K562 (cell line): ENCODE measurements at regions not wholly inside any gene's neighbourhood (a gene's known extent, or its start where the extent isn't known, plus 50 kb on each side); places are given as distances from the start of the nearest gene placed in this dataset.

Experiments
- CHD4 ChIP-seq: fragments of 200-600 bp; sonication (generic); IDR thresholded peaks from 3 replicates; pipeline ENCODE4 v1.6.1; 2012; ENCODE audit warnings: low read depth, mild to moderate bottlenecking, mixed read lengths, low read length, inconsistent platforms; ENCODE audit not compliant: insufficient read depth, insufficient replicate concordance, poor library complexity, severe bottlenecking
- COPS2 ChIP-seq: fragments of 450-650 bp; conservative IDR thresholded peaks from 2 replicates; pipeline ENCODE4 v1.6.1; 2016; ENCODE audit warnings: mild to moderate bottlenecking, moderate library complexity
- MAFK ChIP-seq: IDR thresholded peaks from 2 replicates; pipeline ENCODE4 v1.6.1; 2011; ENCODE audit warnings: low read length, improper control_type of control experiment
- ZFX ChIP-seq: sonication (generic); formaldehyde crosslinking; IDR thresholded peaks from 2 replicates; pipeline ENCODE4 v1.8.0; 2022; ENCODE audit warnings: mild to moderate bottlenecking, missing genetic modification reagents, moderate library complexity
- TF ChIP-seq, protein P1 (sequence below), 2 experiments: fragments of 450-650 bp in 1 of 2; IDR thresholded peaks; 2 replicates each; pipeline ENCODE4 v1.6.1; 2011 to 2017; ENCODE audit warnings: low read depth in 2 of 2, antibody characterized with exemption in 1 of 2, borderline replicate concordance in 1 of 2, low read length in 1 of 2, mild to moderate bottlenecking in 1 of 2, mixed read lengths in 1 of 2; ENCODE audit not compliant: control insufficient read depth in 1 of 2
- TF ChIP-seq, protein P2 (sequence below): fragments of 450-650 bp; formaldehyde crosslinking; IDR thresholded peaks from 2 replicates; pipeline ENCODE4 v1.4.0; 2022; ENCODE audit warnings: missing genetic modification characterization
- TF ChIP-seq, protein P3 (sequence below): fragments of 250-450 bp; sonication (Bioruptor Pico); IDR thresholded peaks from 2 replicates; pipeline ENCODE4 v1.5.1; 2021; ENCODE audit warnings: mild to moderate bottlenecking
- TF ChIP-seq, protein P4 (sequence below): sonication (generic); formaldehyde crosslinking; IDR thresholded peaks from 2 replicates; pipeline ENCODE4 v1.8.1; 2022; ENCODE audit warnings: missing genetic modification reagents
- TF ChIP-seq, protein P5 (sequence below): fragments of 200-800 bp; sonication (Bioruptor generic); IDR thresholded peaks from 2 replicates; pipeline ENCODE4 v1.6.1; 2017; ENCODE audit warnings: missing genetic modification characterization, missing compliant biosample characterization

DNA sequence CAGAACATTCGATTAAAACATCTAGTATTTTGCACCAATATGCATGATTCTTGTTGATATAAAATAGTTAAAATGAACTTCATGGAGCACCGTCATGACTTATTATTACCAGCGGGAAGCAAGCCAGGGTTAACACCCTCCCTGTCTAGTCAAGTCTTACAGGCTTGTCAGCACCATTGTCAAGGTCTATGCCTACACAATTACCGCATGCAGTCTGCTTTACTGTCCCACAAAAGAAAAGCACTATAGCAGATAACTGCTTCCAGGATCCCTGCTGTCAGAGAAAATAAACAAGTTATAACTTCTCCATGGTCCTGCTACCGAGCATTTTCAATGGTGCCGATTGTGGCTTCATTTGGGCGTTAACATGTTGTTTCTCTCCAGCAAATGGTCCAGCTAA is 968.0 kb upstream of the FAM98A start (continued):
- TF ChIP-seq, protein P1, sequence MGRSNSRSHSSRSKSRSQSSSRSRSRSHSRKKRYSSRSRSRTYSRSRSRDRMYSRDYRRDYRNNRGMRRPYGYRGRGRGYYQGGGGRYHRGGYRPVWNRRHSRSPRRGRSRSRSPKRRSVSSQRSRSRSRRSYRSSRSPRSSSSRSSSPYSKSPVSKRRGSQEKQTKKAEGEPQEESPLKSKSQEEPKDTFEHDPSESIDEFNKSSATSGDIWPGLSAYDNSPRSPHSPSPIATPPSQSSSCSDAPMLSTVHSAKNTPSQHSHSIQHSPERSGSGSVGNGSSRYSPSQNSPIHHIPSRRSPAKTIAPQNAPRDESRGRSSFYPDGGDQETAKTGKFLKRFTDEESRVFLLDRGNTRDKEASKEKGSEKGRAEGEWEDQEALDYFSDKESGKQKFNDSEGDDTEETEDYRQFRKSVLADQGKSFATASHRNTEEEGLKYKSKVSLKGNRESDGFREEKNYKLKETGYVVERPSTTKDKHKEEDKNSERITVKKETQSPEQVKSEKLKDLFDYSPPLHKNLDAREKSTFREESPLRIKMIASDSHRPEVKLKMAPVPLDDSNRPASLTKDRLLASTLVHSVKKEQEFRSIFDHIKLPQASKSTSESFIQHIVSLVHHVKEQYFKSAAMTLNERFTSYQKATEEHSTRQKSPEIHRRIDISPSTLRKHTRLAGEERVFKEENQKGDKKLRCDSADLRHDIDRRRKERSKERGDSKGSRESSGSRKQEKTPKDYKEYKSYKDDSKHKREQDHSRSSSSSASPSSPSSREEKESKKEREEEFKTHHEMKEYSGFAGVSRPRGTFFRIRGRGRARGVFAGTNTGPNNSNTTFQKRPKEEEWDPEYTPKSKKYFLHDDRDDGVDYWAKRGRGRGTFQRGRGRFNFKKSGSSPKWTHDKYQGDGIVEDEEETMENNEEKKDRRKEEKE (IDR thresholded peaks at IDR 0.05; ENCODE audit: borderline replicate concordance in 1 of 2, control insufficient read depth in 1 of 2, low read depth in 2 of 2, low read length in 1 of 2): no peak
- TF ChIP-seq, protein P2, sequence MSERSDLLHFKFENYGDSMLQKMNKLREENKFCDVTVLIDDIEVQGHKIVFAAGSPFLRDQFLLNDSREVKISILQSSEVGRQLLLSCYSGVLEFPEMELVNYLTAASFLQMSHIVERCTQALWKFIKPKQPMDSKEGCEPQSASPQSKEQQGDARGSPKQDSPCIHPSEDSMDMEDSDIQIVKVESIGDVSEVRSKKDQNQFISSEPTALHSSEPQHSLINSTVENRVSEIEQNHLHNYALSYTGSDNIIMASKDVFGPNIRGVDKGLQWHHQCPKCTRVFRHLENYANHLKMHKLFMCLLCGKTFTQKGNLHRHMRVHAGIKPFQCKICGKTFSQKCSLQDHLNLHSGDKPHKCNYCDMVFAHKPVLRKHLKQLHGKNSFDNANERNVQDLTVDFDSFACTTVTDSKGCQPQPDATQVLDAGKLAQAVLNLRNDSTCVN (CRISPR knock-in tag): no peak
- TF ChIP-seq COPS2 (no peak), MAFK (no peak), CHD4 (no peak), ZFX (CRISPR knock-in tag) (no peak)
- TF ChIP-seq, protein P3, sequence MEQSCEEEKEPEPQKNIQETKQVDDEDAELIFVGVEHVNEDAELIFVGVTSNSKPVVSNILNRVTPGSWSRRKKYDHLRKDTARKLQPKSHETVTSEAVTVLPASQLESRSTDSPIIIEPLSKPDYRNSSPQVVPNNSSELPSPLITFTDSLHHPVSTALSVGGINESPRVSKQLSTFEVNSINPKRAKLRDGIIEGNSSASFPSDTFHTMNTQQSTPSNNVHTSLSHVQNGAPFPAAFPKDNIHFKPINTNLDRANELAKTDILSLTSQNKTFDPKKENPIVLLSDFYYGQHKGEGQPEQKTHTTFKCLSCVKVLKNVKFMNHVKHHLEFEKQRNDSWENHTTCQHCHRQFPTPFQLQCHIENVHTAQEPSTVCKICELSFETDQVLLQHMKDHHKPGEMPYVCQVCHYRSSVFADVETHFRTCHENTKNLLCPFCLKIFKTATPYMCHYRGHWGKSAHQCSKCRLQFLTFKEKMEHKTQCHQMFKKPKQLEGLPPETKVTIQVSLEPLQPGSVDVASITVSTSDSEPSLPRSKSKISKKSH (CRISPR knock-in tag): no peak
- TF ChIP-seq, protein P4, sequence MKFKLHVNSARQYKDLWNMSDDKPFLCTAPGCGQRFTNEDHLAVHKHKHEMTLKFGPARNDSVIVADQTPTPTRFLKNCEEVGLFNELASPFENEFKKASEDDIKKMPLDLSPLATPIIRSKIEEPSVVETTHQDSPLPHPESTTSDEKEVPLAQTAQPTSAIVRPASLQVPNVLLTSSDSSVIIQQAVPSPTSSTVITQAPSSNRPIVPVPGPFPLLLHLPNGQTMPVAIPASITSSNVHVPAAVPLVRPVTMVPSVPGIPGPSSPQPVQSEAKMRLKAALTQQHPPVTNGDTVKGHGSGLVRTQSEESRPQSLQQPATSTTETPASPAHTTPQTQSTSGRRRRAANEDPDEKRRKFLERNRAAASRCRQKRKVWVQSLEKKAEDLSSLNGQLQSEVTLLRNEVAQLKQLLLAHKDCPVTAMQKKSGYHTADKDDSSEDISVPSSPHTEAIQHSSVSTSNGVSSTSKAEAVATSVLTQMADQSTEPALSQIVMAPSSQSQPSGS (CRISPR knock-in tag): no peak
- TF ChIP-seq, protein P5, sequence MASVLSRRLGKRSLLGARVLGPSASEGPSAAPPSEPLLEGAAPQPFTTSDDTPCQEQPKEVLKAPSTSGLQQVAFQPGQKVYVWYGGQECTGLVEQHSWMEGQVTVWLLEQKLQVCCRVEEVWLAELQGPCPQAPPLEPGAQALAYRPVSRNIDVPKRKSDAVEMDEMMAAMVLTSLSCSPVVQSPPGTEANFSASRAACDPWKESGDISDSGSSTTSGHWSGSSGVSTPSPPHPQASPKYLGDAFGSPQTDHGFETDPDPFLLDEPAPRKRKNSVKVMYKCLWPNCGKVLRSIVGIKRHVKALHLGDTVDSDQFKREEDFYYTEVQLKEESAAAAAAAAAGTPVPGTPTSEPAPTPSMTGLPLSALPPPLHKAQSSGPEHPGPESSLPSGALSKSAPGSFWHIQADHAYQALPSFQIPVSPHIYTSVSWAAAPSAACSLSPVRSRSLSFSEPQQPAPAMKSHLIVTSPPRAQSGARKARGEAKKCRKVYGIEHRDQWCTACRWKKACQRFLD: no peak
